GM12872 (cell line): ENCODE measurements at regions not wholly inside any gene's neighbourhood (a gene's known extent, or its start where the extent isn't known, plus 50 kb on each side); places are given as distances from the start of the nearest gene placed in this dataset.

Experiments
- CTCF ChIP-seq: IDR thresholded peaks from 3 replicates; pipeline ENCODE4 v1.5.1; 2011; ENCODE audit warnings: low read depth, mild to moderate bottlenecking, low read length, moderate library complexity; ENCODE audit not compliant: insufficient read depth

DNA sequence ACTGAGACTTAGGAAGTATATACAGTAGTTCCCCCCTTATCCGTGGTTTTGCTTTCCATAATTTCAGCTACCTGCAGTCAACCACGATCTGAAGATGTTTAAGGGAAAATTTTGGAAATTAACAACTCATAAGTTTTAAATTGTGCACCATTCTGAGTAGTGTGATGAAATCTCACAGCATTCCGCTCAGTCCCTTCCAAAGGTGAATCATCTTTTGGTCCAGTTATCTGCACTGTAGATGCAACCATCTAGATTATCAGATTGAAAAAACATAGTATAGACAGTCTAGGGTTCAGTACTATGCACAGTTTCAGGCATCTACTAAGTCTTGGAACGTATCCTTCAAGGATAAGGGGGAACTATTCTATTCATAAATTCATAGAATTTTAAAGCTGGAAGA lies 109.0 kb downstream of the ANXA3 start:
- no peak for TF ChIP-seq CTCF

DNA sequence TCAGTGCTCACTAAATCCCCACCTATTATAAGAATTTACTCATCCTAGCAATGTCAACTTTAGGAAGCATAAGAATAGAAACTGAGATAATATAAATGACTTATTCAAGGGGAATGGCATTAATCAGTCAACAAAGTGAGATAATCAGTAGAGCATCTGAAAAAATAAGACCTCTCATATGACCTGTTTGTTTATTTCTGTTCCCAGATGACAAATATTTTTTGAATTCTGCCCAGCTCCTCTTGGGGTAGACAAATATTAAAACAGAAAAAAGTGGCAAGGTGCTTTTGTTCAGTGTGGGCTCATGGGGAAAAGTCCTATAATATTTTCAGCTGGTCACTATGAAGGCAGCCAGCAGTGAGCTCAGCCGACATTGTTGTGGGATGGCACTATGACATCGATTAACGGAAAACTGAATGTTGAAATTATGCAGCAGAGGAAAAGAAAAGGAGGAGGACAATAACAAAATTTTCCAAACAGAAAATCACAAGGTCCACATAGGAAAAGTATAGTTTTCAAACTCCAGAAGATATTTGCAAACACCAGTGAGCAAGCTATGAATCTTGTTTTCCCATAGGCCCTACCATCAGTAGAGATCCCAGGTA lies 109.6 kb downstream of the ANXA3 start:
- no peak for TF ChIP-seq CTCF

GRCh38 chr4:78661921-78662521 lies 110.5 kb downstream of the ANXA3 start:
- no peak for TF ChIP-seq CTCF

DNA sequence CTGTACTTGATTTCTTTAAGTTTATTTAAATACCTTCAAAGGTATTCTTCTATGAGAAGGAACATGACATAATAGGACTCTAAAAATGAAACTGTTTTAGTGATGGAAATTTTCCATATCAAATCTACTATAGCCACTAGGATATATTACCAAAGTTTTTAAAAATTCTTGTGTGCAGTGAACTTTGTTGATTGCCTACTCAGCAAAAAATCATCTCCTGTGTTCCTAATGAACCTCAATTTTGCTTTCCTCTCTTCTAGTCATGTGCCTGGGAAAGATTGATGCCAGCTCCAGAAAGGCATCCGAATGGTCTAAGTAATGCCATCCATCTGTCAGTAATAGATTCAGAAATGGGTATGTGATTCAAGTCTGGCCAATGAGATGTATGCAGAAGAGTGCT lies 111.1 kb downstream of the ANXA3 start:
- no peak for TF ChIP-seq CTCF

DNA sequence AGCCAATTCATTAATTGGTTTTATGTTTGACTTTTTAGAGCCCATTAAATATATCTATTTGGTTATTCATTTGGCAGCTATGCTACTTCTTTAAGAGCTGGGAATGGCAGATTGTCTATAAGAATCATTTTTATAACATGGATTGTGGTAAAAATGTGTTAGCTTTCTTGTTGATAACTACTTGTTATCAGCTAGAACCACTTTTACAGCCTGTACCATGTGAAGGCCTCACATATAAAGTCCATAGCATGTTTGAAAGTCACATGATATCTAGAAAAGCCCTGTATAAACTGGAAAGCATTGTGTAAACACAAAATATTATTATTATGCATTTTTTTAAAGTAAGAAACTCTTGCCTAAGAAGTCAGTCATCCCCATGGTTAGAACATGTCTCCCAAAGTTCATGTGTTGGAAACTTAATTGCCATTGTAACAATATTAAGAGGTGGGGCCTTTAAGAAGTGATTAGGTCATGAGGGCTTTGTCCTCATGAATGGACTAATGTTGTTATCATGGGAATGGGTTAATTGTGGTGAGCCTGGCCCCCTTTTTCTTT lies 110.9 kb upstream of the BMP2K start:
- no peak for TF ChIP-seq CTCF

- TF ChIP-seq CTCF: no peak
Observed at GRCh38 chr4:78666830-78667258, 109.3 kb upstream of the BMP2K start.

DNA sequence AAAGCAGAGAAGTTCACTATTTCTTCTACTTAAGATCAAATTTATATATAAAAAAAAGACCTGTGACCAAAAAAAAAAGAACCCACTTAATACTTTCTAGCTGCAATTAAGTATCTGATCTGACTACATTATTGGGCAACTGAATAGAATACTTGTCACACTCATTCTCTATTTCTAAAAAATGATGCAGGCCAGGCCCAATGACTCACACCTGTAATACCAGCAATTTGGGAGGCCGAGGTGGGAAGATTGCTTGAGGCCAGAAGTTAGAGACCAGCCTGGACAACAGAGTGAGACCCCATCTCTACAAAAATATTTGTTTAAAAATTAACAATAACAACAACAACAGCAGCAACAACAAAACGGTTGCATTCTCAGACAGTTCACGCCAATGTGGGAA lies 108.8 kb upstream of the BMP2K start:
- TF ChIP-seq CTCF: no peak
